Colonic mucosa (tissue), 4 donors: ENCODE measurements at regions not wholly inside any gene's neighbourhood (a gene's known extent, or its start where the extent isn't known, plus 50 kb on each side); places are given as distances from the start of the nearest gene placed in this dataset.
A peak's percentile ranks its signal among the peaks of the same experiment; 100 is the strongest.

Experiments
- DNase-seq: peaks from one replicate; pipeline ENCODE4 v3.0.0-alpha.2; 2020
- H3K27ac ChIP-seq: fragments of 200-600 bp; one replicate; pipeline ENCODE4 v1.8.0; 2021
- H3K27me3 ChIP-seq: fragments of 200-600 bp; one replicate; pipeline ENCODE4 v1.8.0; 2021
- H3K36me3 ChIP-seq: fragments of 200-600 bp; one replicate; pipeline ENCODE4 v1.8.0; 2021
- H3K4me1 ChIP-seq: fragments of 200-600 bp; one replicate; pipeline ENCODE4 v1.8.0; 2021; ENCODE audit warnings: mild to moderate bottlenecking
- H3K4me3 ChIP-seq: fragments of 200-600 bp; one replicate; pipeline ENCODE4 v1.8.0; 2021
- H3K9ac ChIP-seq, 2 donors: one replicate each; pipeline ENCODE4 v1.7.0; 2013; ENCODE audit warnings: control low read depth in 2 of 2, low read depth in 2 of 2, low read length in 2 of 2
- H3K9me3 ChIP-seq: fragments of 200-600 bp; one replicate; pipeline ENCODE4 v1.8.0; 2021
- intact Hi-C: fragments of 100-400 bp; cut with DNase I; formaldehyde crosslinking; loops from one replicate; pipeline ENCODE4 v1.14.1; 2022
- TF ChIP-seq, protein P1 (sequence below): fragments of 200-600 bp; IDR thresholded peaks from one replicate; pipeline ENCODE4 v1.8.0; 2022; ENCODE audit warnings: antibody characterized with exemption, mild to moderate bottlenecking
- donor health status: healthy.
- donor health status: DM: no; HTN: no; CAD: no.
- donor health status: DM: no; HTN: no; CAD: no.

DNA sequence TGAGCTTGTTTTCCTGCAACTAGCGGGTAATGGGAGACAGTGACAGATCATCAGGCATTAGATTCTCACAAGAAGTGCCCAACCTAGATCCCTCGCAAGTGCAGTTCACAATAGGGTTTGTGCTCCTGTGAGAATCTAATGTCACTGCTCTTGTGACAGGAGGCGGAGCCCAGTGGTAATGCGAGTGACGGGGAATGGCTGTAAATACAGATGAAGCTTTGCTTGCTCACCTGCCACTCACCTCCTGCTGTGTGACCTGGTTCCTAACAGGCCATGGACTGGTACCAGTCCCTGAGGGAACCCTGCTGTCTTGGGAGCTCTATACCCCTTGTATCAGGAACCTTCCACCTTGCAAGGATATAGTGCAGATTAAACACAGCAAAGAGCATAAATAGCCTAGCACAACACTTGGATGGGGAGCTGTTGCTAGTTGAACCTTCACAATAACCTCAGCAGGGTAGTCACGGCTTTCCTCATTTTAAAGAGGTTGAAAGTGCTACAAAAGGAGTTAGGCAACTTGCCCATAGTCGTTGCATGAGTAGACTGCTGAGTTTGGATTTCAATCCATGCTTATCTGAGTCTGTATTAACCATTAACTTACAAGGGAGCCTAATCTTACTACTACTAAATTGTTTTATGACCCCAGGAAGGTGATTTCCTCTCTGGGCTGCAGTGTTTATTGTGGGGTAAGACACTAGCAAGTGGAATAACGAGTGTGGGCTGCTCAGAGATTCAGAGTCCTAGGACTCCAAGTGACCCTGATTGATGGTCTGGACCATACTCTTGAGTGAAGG, 156.6 kb upstream of the ZFHX3 start:
- peak; percentile 68 for DNase-seq
- Histone ChIP-seq H3K9ac (no peak overlapping the region), H3K36me3 (no peaks in the 10 kb centered on the region), H3K27me3 (no peaks in the 10 kb centered on the region), H3K4me3 (no peak overlapping the region), H3K4me1 (peaks cover 3% of the 10 kb centered on the region), H3K9me3 (no peaks in the 10 kb centered on the region), H3K27ac (peak overlapping the region; percentile 60)
- intact Hi-C loops: loop anchor here (5.0 kb wide), 1 partner anchor 48 kb away; no protein-coding TSS in a partner anchor
- TF ChIP-seq, protein P1, sequence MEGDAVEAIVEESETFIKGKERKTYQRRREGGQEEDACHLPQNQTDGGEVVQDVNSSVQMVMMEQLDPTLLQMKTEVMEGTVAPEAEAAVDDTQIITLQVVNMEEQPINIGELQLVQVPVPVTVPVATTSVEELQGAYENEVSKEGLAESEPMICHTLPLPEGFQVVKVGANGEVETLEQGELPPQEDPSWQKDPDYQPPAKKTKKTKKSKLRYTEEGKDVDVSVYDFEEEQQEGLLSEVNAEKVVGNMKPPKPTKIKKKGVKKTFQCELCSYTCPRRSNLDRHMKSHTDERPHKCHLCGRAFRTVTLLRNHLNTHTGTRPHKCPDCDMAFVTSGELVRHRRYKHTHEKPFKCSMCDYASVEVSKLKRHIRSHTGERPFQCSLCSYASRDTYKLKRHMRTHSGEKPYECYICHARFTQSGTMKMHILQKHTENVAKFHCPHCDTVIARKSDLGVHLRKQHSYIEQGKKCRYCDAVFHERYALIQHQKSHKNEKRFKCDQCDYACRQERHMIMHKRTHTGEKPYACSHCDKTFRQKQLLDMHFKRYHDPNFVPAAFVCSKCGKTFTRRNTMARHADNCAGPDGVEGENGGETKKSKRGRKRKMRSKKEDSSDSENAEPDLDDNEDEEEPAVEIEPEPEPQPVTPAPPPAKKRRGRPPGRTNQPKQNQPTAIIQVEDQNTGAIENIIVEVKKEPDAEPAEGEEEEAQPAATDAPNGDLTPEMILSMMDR: no peak

DNA sequence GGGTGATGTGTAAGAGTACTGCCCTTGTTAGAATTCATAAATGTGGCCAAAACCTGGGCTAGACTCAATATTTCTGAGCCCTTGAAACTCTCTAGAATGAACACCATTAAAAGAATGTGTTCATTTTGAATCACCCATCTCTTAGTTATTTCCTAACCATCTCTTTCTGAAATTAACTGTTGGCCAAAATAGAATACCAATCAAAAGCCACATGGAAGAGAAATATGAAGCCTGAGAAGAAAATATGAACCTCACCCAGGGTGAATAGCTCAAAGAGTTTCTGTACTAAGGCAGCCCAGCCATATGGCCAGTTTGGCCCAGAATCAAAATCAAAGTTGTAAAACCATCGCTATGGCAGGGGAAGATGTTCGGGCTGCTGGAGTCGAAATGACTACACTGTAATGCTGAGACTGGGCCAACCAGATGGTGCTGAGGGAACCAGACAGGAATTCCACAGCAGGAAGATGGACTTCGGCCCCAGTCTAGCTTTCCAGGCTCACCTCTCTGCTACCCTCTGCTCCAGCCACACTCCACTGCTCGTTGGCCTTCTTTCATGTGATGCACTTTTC, 154.3 kb upstream of the ZFHX3 start:
- intact Hi-C loops: no loop called here
- DNase-seq: peak; percentile 85
- Histone ChIP-seq H3K9me3 (no peaks in the 10 kb centered on the region), H3K27me3 (no peaks in the 10 kb centered on the region), H3K36me3 (no peaks in the 10 kb centered on the region), H3K9ac (no peak overlapping the region), H3K4me1 (peaks cover 6% of the 10 kb centered on the region), H3K27ac (no peak overlapping the region), H3K4me3 (no peak overlapping the region)
- TF ChIP-seq, protein P1: no peak

DNA sequence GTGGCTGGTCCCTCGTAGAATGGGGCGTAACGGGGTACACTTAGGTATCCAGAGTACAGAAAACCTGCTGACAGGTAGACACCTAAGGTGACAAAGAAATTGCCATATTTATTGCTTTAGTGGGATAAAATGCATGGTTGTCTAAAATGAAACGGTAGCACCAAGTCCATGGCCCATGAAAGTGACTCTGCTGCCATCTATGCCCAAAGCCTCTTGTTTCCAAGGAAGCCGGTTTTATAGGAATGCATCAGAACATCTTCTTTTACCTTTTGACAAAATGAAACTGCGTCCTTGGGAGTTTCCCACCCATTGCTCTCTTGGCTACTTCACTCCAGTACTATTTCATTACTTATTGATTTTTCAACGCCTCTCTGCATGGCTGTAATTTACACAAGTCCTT, 151.3 kb upstream of the ZFHX3 start:
- intact Hi-C loops: no loop called here
- no peak for DNase-seq
- Histone ChIP-seq H3K36me3 (no peaks in the 10 kb centered on the region), H3K9ac (no peak overlapping the region), H3K4me3 (no peak overlapping the region), H3K9me3 (no peaks in the 10 kb centered on the region), H3K27ac (no peak overlapping the region), H3K4me1 (peaks cover 9% of the 10 kb centered on the region), H3K27me3 (no peaks in the 10 kb centered on the region)
- TF ChIP-seq, protein P1: no peak

DNA sequence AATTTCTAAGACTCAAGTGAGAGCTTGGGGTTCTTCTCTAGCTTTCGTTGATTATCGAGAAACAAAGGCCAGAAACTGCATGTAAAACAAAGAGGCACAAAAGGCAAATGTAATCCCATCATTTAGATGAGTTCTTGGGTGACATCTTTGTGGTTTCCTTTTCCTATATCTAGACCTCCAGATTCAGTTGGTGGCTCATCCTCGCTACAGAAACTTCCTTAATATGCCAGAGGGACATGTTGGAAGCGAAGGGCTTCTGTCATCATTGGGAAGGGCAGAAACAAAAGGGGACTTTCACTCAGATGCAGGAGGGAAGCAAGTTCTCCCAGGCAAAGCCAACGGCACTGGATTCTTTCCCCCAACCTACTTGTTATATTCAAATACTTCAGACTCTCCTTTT, 150.6 kb upstream of the ZFHX3 start:
- H3K36me3 ChIP-seq: no peaks in the 10 kb centered on the region
- peaks cover 9% of the 10 kb centered on the region for H3K4me1 ChIP-seq
- intact Hi-C loops: no loop called here
- peak; percentile 6 for DNase-seq
- H3K27ac ChIP-seq: no peak overlapping the region
- H3K9ac ChIP-seq: no peak overlapping the region
- H3K27me3 ChIP-seq: no peaks in the 10 kb centered on the region
- H3K4me3 ChIP-seq: no peak overlapping the region
- H3K9me3 ChIP-seq: no peaks in the 10 kb centered on the region
- TF ChIP-seq, protein P1: no peak

DNA sequence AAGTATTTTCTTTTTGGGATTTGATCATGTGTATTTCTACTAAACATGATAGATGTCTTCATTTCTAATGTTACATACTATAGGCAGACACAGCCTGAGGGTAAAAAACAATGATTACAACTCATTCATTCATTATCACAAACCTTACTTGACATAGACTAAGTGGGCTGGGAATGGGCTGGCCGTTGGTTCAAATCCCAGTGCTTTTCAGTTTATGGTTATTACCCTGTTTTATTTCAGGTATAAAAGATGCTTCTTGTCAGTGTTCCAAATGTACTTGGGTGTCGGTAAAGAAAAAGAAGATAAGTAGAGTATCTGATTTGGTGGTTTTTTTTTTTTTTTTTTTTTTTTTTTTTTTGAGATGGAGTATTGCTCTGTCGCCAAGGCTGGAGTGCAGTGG, 149.7 kb upstream of the ZFHX3 start:
- Histone ChIP-seq H3K9ac (no peak overlapping the region), H3K27me3 (no peaks in the 10 kb centered on the region), H3K36me3 (no peaks in the 10 kb centered on the region), H3K9me3 (no peaks in the 10 kb centered on the region), H3K27ac (no peak overlapping the region), H3K4me3 (no peak overlapping the region), H3K4me1 (peaks cover 9% of the 10 kb centered on the region)
- intact Hi-C loops: no loop called here
- TF ChIP-seq, protein P1: no peak
- peak; percentile 49 for DNase-seq
